Nephron progenitor cell (in vitro differentiated cells): ENCODE measurements at regions not wholly inside any gene's neighbourhood (a gene's known extent, or its start where the extent isn't known, plus 50 kb on each side); places are given as distances from the start of the nearest gene placed in this dataset.

ENCODE experiments used
- DNase-seq: peaks from one replicate; pipeline ENCODE4 v3.0.0; 2021
- H3K27ac Mint-ChIP-seq: 2 replicates; pipeline ENCODE4 v1.8.0; 2021; ENCODE audit warnings: mild to moderate bottlenecking, moderate library complexity, mixed read lengths
- H3K27me3 Mint-ChIP-seq: 2 replicates; pipeline ENCODE4 v1.8.0; 2021; ENCODE audit warnings: mild to moderate bottlenecking, low read depth, mixed read lengths; ENCODE audit not compliant: poor library complexity
- H3K36me3 Mint-ChIP-seq: 2 replicates; pipeline ENCODE4 v1.8.0; 2021; ENCODE audit warnings: low read depth, mixed read lengths
- H3K4me1 Mint-ChIP-seq: 2 replicates; pipeline ENCODE4 v1.8.0; 2021; ENCODE audit warnings: mixed read lengths
- H3K4me3 Mint-ChIP-seq: 2 replicates; pipeline ENCODE4 v1.8.0; 2021; ENCODE audit warnings: mild to moderate bottlenecking, moderate library complexity, mixed read lengths
- H3K9me3 Mint-ChIP-seq: 2 replicates; pipeline ENCODE4 v1.8.0; 2021; ENCODE audit warnings: mild to moderate bottlenecking, moderate library complexity, mixed read lengths
- TF ChIP-seq, protein P1 (sequence below): fragments of 200-600 bp; sonication (generic); IDR thresholded peaks from 2 replicates; pipeline ENCODE4 v1.5.0; 2021; ENCODE audit warnings: antibody characterized with exemption

DNA sequence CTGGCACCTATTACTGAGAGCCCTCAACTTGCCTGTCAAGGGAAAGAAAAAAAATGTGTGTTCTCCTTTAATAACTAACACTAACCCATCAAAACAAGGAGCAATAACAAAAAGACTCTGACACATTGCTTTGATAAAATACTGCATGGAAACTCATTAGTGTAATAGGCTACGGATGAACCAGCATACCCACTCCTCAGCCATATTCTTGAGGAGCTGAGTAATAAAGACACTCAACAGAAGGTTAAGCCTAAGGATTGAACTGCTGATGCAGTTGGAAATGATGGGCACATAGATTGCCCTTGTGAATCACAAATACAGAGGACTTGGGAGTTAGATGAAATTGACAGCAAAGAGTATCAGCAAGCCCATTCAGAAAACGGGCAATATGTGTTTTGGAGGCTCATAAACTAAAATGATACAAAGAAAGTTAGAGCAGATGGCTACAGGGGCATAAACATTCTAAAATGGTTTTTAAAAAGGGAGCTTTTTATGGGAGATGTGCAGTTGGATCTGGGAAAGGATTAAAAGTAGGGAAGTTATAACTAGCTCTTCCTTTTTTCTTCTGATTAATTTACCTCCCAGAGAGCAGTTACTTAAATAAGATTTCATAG, 447.6 kb upstream of the IL12A start:
- Mint-ChIP-seq H3K27ac (no peak overlapping the region), H3K4me3 (no peak overlapping the region), H3K9me3 (no peaks in the 10 kb centered on the region), H3K36me3 (no peaks in the 10 kb centered on the region), H3K27me3 (peaks cover 3% of the 10 kb centered on the region), H3K4me1 (no peaks in the 10 kb centered on the region)
- TF ChIP-seq, protein P1, sequence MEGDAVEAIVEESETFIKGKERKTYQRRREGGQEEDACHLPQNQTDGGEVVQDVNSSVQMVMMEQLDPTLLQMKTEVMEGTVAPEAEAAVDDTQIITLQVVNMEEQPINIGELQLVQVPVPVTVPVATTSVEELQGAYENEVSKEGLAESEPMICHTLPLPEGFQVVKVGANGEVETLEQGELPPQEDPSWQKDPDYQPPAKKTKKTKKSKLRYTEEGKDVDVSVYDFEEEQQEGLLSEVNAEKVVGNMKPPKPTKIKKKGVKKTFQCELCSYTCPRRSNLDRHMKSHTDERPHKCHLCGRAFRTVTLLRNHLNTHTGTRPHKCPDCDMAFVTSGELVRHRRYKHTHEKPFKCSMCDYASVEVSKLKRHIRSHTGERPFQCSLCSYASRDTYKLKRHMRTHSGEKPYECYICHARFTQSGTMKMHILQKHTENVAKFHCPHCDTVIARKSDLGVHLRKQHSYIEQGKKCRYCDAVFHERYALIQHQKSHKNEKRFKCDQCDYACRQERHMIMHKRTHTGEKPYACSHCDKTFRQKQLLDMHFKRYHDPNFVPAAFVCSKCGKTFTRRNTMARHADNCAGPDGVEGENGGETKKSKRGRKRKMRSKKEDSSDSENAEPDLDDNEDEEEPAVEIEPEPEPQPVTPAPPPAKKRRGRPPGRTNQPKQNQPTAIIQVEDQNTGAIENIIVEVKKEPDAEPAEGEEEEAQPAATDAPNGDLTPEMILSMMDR: no peak
- no peak for DNase-seq

DNA sequence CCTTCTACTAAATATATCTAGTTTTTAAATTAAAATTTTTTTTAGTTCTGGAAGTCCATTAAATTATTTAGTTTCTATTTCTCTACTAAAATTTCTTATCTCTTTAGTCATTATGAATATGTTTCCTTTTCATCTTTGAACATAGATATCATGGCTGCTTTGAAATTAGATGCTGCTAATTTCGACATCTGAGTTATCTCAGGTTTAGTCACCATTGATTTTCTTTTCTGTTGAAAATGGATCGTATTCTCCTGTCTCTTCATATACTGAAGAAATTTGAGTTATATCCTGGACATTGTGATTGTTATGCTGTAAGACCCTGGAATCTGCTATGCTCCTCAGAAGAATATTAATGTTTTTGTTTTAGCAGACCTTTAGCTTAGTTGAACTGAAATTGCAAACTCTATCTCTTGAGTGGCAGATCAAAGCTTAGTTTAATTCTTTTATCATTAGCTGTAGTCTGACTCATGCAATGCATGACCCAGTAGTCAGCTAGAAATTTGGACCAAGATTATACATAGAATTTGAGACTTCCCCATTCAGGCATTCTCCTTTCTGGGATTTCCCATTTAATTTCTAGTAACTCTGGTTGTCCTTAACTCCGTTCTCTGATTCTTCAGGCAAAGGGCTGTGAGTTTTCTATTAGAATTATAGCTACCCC, 439.8 kb upstream of the IL12A start:
- no peak overlapping the region for H3K4me3 Mint-ChIP-seq
- peaks cover 5% of the 10 kb centered on the region for H3K9me3 Mint-ChIP-seq
- no peaks in the 10 kb centered on the region for H3K4me1 Mint-ChIP-seq
- H3K27ac Mint-ChIP-seq: no peak overlapping the region
- DNase-seq: no peak
- no peaks in the 10 kb centered on the region for H3K36me3 Mint-ChIP-seq
- TF ChIP-seq, protein P1: no peak
- no peaks in the 10 kb centered on the region for H3K27me3 Mint-ChIP-seq

DNA sequence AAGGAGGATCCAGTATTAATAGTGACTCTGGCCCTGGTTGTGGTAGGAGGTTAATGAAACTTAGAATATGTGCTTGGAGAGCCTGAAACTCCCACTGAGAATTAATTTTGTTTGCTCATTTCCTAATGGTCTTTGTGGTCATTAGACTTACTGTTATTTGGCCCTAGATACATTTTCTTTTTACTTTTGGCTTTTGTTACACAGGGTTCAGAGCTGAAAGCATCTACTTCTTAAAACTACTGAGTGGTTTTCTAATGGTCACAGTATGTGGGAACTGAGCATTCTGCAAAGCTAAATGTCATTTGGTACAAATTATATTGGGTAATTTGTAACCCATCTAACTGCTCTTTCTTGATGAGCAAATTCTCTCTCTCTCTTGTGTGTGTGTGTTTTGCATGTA, 433.4 kb upstream of the IL12A start:
- H3K4me3 Mint-ChIP-seq: no peak overlapping the region
- TF ChIP-seq, protein P1: no peak
- no peaks in the 10 kb centered on the region for H3K36me3 Mint-ChIP-seq
- no peaks in the 10 kb centered on the region for H3K4me1 Mint-ChIP-seq
- DNase-seq: no peak
- no peaks in the 10 kb centered on the region for H3K27me3 Mint-ChIP-seq
- no peaks in the 10 kb centered on the region for H3K9me3 Mint-ChIP-seq
- H3K27ac Mint-ChIP-seq: no peak overlapping the region

DNA sequence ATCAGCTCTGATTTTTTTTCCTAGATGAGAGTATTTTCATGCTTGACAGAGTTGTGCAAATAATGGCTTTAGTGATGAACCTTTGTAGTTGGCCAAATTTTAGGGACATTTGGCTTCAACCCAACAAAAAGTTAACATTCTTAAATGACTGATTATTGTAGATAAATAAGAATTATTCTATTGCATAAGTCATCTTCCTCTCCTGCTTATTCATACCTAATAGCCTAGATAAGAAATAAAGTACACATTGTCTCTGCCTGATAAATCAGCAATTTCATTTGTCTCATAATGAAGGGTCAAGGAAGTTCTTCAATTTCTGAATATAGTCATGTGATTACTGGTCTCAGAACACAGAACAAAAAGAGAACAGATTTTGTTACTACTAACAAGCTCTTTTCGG, 428.9 kb upstream of the IL12A start:
- Mint-ChIP-seq H3K4me3 (no peak overlapping the region), H3K9me3 (no peaks in the 10 kb centered on the region), H3K27ac (no peak overlapping the region), H3K27me3 (no peaks in the 10 kb centered on the region), H3K36me3 (no peaks in the 10 kb centered on the region), H3K4me1 (no peaks in the 10 kb centered on the region)
- TF ChIP-seq, protein P1: no peak
- DNase-seq: no peak

DNA sequence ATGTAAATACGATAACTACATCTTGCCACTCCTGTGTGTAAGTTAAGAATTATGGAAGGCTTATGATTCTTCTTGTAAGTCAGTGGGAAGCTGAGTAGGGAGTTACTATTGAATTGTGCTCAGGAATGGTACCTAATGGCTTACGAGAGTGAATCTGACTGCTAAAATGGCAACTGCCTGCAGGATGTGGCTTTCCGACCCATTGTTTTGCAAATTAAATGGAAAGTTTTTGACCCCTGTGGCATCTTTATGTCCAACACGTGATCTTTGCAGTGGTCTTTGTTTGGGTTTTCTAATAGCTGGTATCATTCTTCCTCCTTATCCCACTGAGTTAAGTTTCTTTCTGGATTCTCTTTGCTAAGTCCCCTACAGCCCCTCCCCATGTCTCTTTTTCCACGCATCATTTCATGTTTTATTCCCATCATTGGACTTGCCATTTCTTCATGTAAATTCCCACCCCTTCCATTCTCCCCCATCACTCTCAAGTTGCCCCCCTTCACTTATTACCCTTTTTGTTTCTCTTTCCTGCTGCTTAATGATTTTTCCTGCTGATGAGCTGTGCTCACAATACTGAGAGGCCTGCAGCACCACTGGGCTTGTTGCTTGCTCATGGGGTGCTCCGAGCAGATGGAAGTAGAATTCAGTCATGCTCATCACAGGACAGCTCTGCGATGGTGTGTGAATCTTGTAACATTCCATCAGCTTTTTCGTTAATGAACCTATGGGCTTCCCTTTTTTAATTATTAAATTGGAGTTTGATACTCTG, 428.2 kb upstream of the IL12A start:
- peak overlapping the region; percentile 33 for H3K27ac Mint-ChIP-seq
- no peaks in the 10 kb centered on the region for H3K4me1 Mint-ChIP-seq
- H3K36me3 Mint-ChIP-seq: no peaks in the 10 kb centered on the region
- TF ChIP-seq, protein P1: no peak
- H3K9me3 Mint-ChIP-seq: no peaks in the 10 kb centered on the region
- DNase-seq: no peak
- no peak overlapping the region for H3K4me3 Mint-ChIP-seq
- no peaks in the 10 kb centered on the region for H3K27me3 Mint-ChIP-seq
